AG04450 (cell line): ENCODE measurements at regions not wholly inside any gene's neighbourhood (a gene's known extent, or its start where the extent isn't known, plus 50 kb on each side); places are given as distances from the start of the nearest gene placed in this dataset.

Experiments used
- CTCF ChIA-PET: fragments of 300-600, 350-600 bp; formaldehyde crosslinking; extraction: SDS; loops from one replicate; lab custom pipeline; 2022; ENCODE audit warnings: antibody characterized with exemption, inconsistent platforms; lab: Charles Lee
- POLR2A ChIA-PET: fragments of 350-600 bp; formaldehyde crosslinking; extraction: SDS; loops from one replicate; lab custom pipeline; 2021; ENCODE audit warnings: antibody characterized with exemption, inconsistent platforms; lab: Yijun Ruan, JAX
- DNase-seq: peaks from one replicate; pipeline ENCODE4 v3.0.0-alpha.2; 2011; ENCODE audit warnings: low read depth, low spot score
- H3K27ac ChIP-seq: one replicate; pipeline ENCODE4 v1.5.1; 2012; ENCODE audit warnings: low read depth, low read length, control low read depth
- H3K27me3 ChIP-seq: one replicate; pipeline ENCODE4 v1.6.0; 2012; ENCODE audit warnings: low read length; ENCODE audit not compliant: control insufficient read depth, insufficient read depth
- H3K4me3 ChIP-seq: 2 replicates; pipeline ENCODE4 v1.5.1; 2011; ENCODE audit warnings: mild to moderate bottlenecking, low read depth, low read length, control low read depth
- H3K9me3 ChIP-seq: 2 replicates; pipeline ENCODE4 v1.5.1; 2012; ENCODE audit warnings: low read length; ENCODE audit not compliant: control insufficient read depth, insufficient read depth
- TF ChIP-seq, protein P1 (sequence below): IDR thresholded peaks from 2 replicates; pipeline ENCODE4 v1.5.1; 2011; ENCODE audit warnings: low read depth, low read length, control low read depth, inconsistent platforms

DNA sequence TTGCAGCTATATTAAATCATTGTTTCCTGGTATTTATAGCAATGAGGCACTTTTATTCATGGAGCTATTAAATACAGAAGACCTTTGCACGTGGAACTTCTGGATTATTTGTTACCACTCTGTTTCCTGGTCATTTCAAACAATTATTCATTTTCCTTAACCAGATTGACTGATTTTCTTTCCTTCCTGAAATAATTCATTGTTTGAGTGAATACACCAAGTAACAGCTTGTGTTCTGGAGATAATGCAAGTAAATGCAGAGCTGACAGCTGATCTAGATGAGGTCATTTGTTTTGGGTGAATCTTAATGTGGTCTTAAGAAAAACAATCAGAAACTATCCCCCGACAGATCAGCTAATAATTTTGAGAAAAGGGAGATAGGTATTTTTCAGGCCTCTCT, 497.7 kb downstream of the KIF20B start:
- Histone ChIP-seq H3K27me3 (no peaks in the 10 kb centered on the region), H3K4me3 (no peak overlapping the region), H3K9me3 (no peaks in the 10 kb centered on the region), H3K27ac (no peak overlapping the region)
- TF ChIP-seq, protein P1, sequence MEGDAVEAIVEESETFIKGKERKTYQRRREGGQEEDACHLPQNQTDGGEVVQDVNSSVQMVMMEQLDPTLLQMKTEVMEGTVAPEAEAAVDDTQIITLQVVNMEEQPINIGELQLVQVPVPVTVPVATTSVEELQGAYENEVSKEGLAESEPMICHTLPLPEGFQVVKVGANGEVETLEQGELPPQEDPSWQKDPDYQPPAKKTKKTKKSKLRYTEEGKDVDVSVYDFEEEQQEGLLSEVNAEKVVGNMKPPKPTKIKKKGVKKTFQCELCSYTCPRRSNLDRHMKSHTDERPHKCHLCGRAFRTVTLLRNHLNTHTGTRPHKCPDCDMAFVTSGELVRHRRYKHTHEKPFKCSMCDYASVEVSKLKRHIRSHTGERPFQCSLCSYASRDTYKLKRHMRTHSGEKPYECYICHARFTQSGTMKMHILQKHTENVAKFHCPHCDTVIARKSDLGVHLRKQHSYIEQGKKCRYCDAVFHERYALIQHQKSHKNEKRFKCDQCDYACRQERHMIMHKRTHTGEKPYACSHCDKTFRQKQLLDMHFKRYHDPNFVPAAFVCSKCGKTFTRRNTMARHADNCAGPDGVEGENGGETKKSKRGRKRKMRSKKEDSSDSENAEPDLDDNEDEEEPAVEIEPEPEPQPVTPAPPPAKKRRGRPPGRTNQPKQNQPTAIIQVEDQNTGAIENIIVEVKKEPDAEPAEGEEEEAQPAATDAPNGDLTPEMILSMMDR = no peak
- POLR2A ChIA-PET = no interaction called here
- DNase-seq = no peak
- CTCF ChIA-PET = no interaction called here

- TF ChIP-seq, protein P1 = no peak
- DNase-seq = no peak
- no peaks in the 10 kb centered on the region for H3K27me3 ChIP-seq
- H3K4me3 ChIP-seq = no peak overlapping the region
- CTCF ChIA-PET = no interaction called here
- POLR2A ChIA-PET = no interaction called here
- H3K9me3 ChIP-seq = no peaks in the 10 kb centered on the region
- no peak overlapping the region for H3K27ac ChIP-seq
Observed at GRCh38 chr10:90199513-90199912, 498.1 kb downstream of the KIF20B start.

GRCh38 chr10:90204131-90204955, 503.0 kb downstream of the KIF20B start:
- TF ChIP-seq, protein P1 = no peak
- no peak for DNase-seq
- Histone ChIP-seq H3K4me3 (no peak overlapping the region), H3K27ac (no peak overlapping the region), H3K9me3 (no peaks in the 10 kb centered on the region), H3K27me3 (no peaks in the 10 kb centered on the region)
- ChIA-PET POLR2A (no interaction called here), CTCF (interaction anchor here (0.7 kb wide), 1 partner anchor 58 kb away, joined by 3 read pairs; no protein-coding TSS in a partner anchor)

DNA sequence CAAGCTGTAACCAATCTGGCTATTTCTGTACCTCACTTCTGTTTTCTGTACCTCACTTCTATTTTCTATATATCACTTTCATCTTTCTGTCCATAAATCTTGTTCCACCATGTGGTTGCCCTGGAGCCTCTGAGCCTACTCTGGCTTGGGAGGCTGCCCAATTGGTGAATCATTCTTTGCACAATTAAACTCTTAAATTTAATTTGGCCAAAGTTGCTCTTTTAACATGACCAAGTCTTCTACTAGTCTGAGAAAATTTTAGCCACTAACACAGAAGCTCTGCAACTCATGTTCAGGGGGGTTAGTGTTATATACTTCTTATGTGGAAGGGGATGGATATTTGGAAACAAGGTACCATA, 503.5 kb downstream of the KIF20B start:
- Histone ChIP-seq H3K4me3 (no peak overlapping the region), H3K27me3 (no peaks in the 10 kb centered on the region), H3K9me3 (no peaks in the 10 kb centered on the region), H3K27ac (no peak overlapping the region)
- ChIA-PET POLR2A (no interaction called here), CTCF (no interaction called here)
- TF ChIP-seq, protein P1 = no peak
- DNase-seq = no peak

GRCh38 chr10:90205340-90205739, 503.9 kb downstream of the KIF20B start:
- CTCF ChIA-PET = no interaction called here
- Histone ChIP-seq H3K27me3 (no peaks in the 10 kb centered on the region), H3K4me3 (no peak overlapping the region), H3K9me3 (no peaks in the 10 kb centered on the region), H3K27ac (no peak overlapping the region)
- TF ChIP-seq, protein P1 = no peak
- POLR2A ChIA-PET = no interaction called here
- no peak for DNase-seq
